ENCODE measurements at regions not wholly inside any gene's neighbourhood (a gene's known extent, or its start where the extent isn't known, plus 50 kb on each side); places are given as distances from the start of the nearest gene placed in this dataset.

DNA sequence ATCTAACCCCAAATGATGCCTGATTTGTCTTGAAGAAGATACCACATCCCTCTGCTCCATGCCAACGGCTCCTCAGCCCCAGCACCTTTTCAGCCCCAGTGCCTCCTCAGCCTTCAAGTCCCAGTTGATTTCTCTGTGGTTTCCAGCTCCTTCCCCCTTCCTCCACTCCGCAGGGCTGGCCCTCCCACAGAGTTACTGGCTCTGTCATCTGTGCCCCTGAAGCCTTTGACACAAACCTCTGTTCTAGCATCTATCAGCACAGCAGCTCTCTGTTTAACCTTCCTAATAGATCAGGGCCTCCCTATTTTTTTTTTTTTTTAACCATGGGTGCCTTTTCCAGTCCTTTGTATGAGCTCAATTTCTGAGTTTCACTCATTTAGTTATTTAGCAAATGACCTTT is 201.3 kb upstream of the CXCR4 start:
- TF ChIP-seq, protein P1, sequence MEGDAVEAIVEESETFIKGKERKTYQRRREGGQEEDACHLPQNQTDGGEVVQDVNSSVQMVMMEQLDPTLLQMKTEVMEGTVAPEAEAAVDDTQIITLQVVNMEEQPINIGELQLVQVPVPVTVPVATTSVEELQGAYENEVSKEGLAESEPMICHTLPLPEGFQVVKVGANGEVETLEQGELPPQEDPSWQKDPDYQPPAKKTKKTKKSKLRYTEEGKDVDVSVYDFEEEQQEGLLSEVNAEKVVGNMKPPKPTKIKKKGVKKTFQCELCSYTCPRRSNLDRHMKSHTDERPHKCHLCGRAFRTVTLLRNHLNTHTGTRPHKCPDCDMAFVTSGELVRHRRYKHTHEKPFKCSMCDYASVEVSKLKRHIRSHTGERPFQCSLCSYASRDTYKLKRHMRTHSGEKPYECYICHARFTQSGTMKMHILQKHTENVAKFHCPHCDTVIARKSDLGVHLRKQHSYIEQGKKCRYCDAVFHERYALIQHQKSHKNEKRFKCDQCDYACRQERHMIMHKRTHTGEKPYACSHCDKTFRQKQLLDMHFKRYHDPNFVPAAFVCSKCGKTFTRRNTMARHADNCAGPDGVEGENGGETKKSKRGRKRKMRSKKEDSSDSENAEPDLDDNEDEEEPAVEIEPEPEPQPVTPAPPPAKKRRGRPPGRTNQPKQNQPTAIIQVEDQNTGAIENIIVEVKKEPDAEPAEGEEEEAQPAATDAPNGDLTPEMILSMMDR (IDR thresholded peaks at IDR 0.05): no peak
- TF ChIP-seq, protein P2, sequence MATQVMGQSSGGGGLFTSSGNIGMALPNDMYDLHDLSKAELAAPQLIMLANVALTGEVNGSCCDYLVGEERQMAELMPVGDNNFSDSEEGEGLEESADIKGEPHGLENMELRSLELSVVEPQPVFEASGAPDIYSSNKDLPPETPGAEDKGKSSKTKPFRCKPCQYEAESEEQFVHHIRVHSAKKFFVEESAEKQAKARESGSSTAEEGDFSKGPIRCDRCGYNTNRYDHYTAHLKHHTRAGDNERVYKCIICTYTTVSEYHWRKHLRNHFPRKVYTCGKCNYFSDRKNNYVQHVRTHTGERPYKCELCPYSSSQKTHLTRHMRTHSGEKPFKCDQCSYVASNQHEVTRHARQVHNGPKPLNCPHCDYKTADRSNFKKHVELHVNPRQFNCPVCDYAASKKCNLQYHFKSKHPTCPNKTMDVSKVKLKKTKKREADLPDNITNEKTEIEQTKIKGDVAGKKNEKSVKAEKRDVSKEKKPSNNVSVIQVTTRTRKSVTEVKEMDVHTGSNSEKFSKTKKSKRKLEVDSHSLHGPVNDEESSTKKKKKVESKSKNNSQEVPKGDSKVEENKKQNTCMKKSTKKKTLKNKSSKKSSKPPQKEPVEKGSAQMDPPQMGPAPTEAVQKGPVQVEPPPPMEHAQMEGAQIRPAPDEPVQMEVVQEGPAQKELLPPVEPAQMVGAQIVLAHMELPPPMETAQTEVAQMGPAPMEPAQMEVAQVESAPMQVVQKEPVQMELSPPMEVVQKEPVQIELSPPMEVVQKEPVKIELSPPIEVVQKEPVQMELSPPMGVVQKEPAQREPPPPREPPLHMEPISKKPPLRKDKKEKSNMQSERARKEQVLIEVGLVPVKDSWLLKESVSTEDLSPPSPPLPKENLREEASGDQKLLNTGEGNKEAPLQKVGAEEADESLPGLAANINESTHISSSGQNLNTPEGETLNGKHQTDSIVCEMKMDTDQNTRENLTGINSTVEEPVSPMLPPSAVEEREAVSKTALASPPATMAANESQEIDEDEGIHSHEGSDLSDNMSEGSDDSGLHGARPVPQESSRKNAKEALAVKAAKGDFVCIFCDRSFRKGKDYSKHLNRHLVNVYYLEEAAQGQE (IDR thresholded peaks at IDR 0.05; ENCODE audit: insufficient read depth in 1 of 2, low read depth in 2 of 2, low read length in 1 of 2): no peak
- TF ChIP-seq POLR2AphosphoS5 (IDR thresholded peaks at IDR 0.05; ENCODE audit: low read depth, low read length) (no peak), SIN3A (IDR thresholded peaks at IDR 0.05; ENCODE audit: borderline replicate concordance, insufficient read depth, low read depth, low read length) (no peak)
